SW480 (cell line): ENCODE measurements at regions not wholly inside any gene's neighbourhood (a gene's known extent, or its start where the extent isn't known, plus 50 kb on each side); places are given as distances from the start of the nearest gene placed in this dataset.
A peak's percentile ranks its signal among the peaks of the same experiment; 100 is the strongest.
"Not testable (repeated sequence)": the region's sequence is repeated elsewhere in the genome, so short reads cannot be mapped to it uniquely, and the experiment has no call there.

Experiments used
- DNase-seq: peaks from one replicate; pipeline ENCODE4 v3.0.0-alpha.2; 2016; ENCODE audit warnings: low spot score

DNA sequence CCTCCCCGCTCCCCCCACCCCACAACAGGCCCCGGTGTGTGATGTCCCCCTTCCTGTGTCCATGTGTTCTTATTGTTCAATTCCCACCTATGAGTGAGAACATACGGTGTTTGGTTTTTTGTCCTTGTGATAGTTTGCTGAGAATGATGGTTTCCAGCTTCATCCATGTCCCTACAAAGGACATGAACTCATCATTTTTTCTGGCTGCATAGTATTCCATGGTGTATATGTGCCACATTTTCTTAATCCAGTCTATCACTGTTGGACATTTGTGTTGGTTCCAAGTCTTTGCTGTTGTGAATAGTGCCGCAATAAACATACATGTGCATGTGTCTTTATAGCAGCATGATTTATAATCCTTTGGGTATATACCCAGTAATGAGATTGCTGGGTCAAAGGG, 104.3 kb downstream of the MTPN start:
- not testable (repeated sequence) for DNase-seq

GRCh38 chr7:135862586-135863340, 114.2 kb upstream of the FAM180A start:
- DNase-seq, result peak; percentile 17

DNA sequence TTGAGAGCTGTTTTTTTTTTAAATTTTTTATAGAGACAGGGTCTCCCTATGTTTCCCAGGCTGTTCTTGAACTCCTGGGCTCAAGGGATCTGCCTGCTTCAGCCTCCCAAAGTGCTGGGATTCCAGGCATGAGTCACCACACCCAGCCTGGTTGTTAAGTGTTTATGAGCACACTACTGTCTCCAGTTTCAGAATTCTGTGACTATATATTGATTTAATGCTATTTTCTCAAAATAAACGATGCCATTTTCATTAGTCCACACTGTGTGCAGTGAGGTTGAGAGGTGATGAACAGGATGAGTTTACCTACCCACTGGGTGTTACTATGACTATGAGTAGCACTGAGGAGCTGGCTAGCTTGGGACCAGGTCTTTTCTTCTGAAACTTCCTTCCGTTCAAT, 110.9 kb upstream of the FAM180A start:
- no peak for DNase-seq

DNA sequence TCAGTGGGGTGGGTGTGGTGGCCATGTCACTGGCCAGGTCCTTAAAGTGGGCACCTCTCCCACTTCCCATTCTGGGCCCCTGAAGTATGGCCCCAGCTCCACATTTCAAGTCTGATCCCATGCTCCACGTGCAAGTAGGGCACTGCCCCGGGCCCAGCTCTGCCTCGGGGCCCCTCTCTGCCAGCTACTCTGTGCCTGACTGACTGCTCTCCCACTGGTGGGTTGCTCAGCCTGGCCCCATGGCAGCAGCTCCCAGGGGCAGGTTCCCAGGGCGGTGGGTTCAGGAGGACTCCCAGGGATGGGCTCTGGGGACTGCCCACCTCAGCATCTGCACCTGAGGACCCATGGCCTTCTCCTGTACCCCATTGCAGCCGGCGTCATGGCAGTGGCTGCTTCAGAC, 110.2 kb upstream of the FAM180A start:
- DNase-seq, result no peak

DNA sequence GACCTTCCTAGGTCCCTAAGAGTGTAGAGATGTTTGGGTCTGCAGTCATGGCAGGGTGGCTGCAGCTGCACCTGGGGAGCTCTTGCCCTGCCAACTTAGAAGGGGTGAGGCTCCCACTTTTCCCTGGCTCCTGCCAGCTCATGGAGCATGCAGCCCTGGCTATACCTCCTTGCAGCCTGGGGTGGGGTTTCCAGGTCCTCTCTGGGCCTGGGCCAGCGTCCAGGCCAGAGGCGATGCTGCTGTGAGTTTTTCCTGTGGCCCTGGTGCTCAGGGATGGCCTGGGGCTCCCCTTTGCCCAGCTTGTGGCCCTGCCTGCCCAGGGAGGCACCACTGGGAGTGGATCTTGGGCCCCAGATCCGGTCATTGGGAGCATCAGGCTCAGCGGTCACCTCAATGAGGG, 109.8 kb upstream of the FAM180A start:
- DNase-seq, result no peak

GRCh38 chr7:135857519-135858274, 109.1 kb upstream of the FAM180A start:
- no peak for DNase-seq

GRCh38 chr7:135856356-135857144, 107.9 kb upstream of the FAM180A start:
- no peak for DNase-seq

- no peak for DNase-seq
Measured at GRCh38 chr7:135855846-135856245, 107.2 kb upstream of the FAM180A start.

DNA sequence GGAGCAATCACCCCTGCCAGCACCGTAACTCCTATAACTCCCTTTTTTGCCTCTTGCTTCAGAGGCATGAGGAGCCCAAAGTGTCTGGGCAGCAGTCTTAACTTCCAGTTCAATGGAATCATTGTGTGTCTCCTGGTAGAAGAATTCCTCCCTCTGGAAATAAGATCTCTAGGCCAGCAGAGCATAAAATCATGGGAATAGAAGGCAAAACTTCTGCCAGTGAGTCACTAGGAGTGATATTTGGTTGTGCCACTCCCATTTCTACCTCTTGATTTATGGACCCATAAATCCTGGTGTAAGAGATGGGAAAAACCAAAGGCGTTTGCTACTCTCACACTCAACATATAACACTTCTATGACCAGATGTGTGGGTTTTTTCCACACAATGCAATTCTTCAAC, 104.9 kb upstream of the FAM180A start:
- peak; percentile 46 for DNase-seq

DNA sequence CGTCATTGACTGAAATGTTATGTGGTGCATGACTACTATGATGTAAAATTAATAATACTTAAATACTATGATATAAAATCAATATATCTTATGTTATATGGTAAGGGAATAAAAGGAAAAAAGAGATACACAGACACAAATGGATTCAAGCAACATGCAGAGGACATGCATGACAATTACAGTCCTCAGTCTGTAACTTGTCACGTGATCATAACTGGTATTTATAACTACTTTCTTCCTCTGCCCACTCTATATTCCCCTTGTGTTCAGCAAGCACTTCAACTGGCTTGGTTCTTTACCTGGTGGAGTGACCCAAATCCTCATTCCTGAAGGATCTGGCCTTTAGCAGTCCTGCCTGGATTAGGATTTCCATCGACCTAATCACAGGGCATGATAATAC, 104.4 kb upstream of the FAM180A start:
- no peak for DNase-seq

DNA sequence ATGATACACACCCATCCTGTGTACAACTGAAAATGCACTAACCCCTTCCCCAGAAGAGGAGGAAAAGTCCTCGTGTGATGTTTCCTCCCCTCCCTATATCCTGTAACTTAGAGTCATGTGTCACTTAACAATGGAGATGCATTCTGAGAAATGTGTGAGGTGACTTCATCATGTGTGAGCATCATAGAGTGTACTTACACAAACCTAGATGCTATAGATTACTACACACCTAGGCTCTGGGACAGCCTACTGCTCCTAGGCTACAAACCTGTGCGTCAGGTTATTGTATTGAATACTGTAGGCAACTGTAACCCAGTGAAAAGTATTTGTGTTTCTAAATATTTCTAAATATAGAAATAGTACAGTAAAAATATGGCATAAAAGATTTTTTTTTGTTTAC, 98.6 kb upstream of the FAM180A start:
- no peak for DNase-seq

DNA sequence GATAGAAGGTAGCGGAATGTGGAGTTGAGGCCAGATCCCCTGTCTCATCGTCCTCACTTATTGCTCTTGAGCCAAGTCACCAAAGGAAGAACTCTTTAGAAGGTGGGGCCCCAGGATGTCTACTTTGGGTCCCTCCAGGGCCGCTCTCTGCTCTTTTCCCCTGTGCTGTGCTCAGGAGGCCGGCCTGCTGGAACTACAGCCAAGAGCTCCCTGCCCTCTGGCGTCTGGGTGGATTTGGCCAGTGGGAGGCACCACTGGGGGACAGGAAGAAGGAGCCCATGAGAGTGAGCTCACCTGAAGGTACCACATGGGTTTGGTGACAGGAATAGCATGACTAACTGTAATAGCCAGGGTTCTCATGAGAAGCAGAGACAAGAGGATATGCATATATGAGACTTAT, 97.7 kb upstream of the FAM180A start:
- DNase-seq, result no peak

DNA sequence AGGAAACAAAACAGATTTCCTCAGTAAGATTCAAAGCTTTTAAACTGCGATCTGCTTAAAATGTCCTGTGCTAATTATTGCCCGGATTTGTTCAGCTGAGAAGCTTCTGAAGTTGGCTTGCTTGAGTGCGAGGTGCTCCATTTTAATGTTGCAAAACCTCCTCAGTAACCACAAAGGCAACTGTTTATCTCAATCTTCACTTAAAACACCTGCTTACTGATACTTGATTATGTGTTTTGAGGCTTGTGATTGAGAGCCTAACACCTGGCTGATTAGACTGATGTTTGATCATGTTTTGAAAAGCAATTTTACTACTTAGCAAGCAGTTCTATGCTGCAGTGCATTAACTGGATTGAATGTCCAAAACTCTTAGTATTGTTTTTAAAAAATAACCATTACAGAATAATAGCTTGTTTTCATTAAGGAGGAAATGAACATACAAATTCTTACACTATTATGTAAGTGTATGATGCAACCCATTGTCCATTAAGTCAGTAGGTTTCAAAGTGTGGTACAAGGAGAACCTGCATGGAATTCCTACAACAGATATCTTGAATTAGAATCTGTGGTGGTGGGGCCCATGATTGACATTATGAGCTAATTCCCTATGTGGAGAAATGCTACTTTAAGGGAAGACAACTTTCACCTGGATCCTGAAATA, 96.9 kb upstream of the FAM180A start:
- no peak for DNase-seq

DNA sequence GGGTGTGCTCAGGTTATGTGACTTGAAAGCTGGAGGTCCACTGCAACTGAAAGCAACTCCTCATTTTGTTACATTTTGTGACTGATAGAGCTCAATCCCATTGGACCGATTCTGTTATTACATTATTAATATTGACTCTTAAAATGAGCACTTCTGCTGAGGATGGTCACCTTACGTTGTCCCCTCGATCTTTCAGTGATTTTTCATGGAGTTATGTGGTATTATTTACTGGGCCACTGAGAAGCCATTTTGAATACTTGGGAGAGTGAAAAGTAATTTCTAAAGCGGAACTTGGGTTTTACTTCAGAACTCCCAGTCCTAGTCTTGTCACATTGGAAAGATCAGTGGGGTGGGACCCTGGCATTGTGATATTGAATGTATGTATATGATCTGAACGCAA, 96.3 kb upstream of the FAM180A start:
- DNase-seq, result no peak

- DNase-seq, result no peak
Measured at GRCh38 chr7:135843214-135843613, 94.6 kb upstream of the FAM180A start.

DNA sequence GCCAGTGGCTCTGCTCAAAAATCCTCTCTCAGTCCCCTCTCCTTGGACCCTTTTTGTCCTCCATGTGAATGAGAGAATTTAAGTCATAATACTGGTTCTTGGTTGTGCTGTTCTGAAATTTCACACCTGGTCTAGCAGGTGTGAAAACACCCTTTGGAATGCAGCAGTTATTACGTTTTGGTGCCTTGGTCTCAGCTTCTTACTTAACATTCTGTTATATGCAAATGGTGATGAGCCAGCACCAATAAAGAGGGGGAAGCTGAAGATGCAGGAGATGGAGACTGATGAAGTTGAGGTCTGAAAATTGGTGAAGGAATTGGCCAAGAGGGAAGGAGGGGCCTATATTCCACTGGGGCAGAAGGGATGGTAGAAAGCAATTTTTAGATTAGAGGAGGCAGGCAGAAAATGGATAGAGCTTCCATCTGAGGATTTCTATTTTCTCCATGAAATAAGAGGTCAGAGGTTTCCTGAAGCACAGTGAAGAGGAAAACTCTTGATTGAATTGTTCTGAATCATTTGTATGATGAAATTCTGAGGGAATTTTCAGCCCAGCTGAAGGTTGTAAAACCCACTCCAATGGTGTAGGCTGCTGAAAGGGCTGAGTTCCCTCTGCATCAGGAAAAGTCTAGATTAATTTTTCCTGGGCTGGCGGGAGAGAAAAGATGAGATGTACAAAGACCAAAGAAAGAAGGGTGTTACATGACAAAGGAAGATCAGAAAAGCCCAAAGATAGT, 94.0 kb upstream of the FAM180A start:
- no peak for DNase-seq

- DNase-seq, result no peak
Measured at GRCh38 chr7:135840591-135840990, 92.0 kb upstream of the FAM180A start.

GRCh38 chr7:135837675-135838074, 89.1 kb upstream of the FAM180A start:
- no peak for DNase-seq

DNA sequence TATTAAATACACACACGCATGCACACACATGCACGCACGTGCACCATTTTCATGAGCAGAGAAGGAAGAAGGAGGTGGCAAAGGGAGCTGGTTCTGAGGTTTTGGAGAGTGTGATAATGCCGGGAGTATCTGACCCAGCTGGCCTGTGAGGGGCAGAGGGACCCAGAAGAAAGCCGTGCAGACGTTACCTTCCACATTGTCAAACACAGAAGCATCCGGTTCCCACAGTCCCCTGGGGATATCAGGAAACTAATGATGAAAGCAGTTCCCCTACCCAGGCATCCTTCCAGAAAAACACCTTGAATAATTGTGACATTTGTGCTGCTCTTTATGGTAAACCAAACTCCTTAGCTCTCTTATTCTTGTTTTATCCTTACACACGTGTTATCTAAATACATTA, 85.7 kb upstream of the FAM180A start:
- DNase-seq, result no peak

GRCh38 chr7:135833642-135834041, 85.0 kb upstream of the FAM180A start:
- DNase-seq, result no peak

DNA sequence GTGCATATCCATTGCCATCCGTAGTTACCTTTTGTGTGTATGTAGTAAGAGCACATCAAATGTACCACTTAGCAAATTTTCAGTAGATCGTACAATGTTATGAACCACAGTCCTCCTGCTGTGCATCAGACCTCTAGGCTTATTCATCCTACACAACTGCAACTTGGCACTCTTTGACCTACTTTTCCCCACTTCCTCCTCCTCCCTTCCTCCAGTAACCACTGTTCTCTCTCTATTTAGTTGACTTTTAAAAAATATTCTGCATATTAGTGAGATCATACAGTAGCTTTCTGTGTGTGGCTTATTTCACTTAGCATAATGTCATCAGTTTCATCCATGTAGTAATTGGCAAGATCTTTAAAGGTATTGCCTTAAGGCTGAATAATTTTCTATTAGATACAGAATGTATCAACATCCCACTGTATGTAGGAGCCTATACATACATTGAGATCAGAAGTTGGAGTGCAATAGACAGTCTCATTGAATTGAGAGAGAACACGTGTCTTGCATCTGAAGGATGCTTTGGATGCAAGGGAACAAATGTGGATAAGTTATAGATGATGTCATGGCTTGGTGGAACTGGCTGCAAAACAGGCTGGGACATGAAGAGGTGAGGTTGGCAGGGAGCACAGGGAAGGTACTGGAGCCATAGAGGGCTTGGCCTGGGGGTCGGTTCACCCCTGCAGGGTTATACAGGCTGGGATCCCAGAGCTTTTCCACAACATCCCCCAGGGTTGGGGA, 83.0 kb upstream of the FAM180A start:
- DNase-seq, result no peak
